Stimulated activated CD4-positive, alpha-beta T cell treated with anti-CD3 and anti-CD28 coated beads, Interleukin-15, amount 100 ng/mL, for 48 hours (primary cell): ENCODE measurements at regions not wholly inside any gene's neighbourhood (a gene's known extent, or its start where the extent isn't known, plus 50 kb on each side); places are given as distances from the start of the nearest gene placed in this dataset.
"Not testable (repeated sequence)": the region's sequence is repeated elsewhere in the genome, so short reads cannot be mapped to it uniquely, and the experiment has no call there.

ENCODE experiments used
- DNase-seq, 2 donors: peaks; one replicate each; pipeline ENCODE4 v3.0.0-alpha.2; 2020; ENCODE audit warnings: low read depth in 2 of 2

DNA sequence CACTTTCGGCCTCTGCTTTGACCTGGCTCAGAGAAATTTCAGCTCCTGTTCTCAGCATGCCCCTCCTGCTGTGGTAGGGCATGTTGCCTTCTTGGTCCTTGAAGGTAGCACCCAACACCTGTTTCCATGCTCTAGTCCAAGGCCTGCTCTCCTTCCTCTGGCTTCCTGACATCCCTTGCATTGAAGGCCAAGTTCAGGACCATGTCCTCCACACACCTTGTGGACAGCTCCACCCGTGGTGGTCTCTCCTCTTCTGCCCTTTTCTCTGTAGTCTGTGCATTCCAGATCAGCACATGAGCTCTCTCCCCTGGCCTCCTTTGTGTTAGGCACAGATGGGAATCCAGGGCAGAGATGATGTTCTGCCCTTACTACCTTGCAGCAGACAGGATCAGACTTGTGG is 225.3 kb downstream of the ADAMTS15 start:
- no peak for DNase-seq

DNA sequence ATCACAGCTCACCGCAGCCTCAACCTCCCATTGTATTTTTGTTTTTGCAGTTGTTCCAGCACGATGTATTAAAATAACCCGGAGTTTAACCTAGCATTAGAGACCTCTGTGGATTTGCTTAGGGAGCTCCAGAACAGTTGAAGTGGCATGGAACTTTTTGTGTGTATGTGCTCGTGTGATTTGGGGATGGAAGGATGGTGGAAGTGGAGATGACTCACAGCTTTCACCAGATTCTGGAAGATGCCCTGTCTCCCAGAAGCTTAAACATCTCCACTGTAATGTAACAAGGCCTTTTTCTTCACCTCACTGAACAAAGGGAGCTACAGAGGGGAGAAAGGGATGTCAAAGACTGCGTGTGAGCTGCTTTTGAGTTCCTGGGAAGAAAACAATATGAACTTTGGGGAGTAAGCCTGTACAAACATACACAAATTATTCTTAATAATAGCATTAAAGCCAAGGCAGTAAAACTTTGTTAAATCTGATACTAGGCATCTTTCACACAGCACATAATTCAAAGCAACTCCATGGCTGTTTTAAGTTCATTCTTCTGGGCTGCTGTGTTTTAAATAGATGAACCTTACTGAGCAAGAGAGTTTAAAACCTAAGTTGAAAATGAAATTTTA is 226.4 kb downstream of the ADAMTS15 start:
- DNase-seq = no peak

DNA sequence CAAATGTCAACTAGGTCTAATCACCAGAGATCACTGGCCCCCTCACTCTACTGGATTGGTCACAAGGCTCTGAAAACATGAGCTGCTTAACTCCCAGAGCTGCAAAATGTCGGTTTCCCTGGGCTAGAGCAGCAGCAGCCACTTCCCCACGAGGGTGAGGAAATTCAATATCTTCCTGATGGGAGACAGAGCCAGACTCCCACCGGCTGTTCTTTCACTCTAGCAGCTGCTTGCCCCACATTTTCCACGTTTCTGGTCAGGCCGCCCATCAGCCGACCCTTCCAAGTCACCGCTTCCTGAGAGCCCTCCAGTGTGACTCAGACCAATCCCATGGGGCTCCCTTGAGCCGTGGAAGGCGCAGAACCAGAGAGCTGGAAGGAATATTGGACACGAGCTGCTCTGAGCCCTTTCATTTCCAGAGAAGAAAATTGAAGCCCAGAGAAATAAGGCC is 227.0 kb downstream of the ADAMTS15 start:
- DNase-seq = no peak

DNA sequence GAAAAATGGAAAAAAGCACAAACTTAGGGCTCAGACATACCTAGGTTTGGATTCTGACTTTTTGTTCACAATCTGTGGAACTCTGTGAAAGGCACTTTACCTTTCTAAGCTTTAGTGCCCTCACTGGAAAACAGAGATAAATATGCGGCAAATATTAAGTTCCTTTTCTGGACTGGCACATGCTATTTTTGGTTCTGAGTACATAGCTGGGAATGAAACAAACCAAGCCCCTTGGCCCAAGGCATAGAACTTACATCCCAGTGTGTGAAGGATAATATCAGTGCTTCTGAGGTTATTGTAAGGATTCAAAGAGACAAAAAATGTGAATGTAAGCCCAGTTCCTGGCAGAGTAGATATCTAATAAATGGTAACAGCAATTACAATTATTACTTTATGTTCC is 227.5 kb downstream of the ADAMTS15 start:
- no peak for DNase-seq

DNA sequence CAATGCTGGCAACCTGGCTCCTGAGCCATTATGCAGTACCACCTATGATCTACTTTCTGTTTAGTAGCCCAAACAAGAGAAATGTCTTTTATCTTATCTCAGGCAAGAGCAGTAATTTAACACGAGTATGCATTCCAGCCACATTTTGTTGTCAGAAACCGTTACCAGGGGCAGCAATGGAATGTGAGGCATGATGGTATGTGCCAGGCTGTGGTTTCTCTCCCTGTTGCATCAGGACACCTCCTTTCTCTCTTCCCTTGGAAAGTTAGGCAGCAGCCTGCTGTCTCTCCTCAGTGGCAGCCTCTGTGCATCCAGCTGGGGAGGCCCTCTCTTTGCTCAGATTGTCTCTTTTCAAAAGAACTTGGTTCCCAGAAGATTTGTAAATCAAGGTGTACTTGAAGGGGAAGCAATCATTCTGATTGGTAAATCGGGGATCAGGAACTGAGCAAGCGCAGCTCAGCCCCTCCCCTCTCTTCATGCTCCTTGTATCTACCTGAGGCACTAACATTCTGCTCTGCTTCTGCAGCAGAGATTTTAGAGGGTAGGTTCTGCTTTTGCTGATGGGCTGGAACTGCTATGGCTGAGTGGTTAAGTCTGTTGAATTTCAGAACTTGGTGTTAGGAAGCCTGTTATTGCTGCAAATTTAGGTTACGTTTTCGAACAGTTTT is 229.2 kb downstream of the ADAMTS15 start:
- DNase-seq = no peak

DNA sequence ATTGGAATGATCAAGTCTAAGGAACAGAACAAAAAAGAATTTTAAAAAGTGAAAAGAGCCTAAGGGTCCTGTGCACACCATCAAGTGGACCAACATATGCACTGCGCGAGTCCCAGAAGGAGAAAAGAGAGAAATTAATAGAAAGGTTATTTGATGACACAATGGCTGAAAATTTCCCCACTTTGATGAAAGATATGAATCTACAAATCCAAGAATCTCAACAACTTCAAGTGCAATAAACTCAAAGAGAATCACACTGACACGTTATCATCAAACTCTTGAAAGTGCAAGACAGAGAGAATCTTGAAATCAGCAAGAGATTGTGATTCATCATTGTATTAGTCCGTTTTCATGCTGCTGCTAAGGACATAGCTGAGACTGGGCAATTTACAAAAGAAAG is 230.8 kb downstream of the ADAMTS15 start:
- DNase-seq = no peak

DNA sequence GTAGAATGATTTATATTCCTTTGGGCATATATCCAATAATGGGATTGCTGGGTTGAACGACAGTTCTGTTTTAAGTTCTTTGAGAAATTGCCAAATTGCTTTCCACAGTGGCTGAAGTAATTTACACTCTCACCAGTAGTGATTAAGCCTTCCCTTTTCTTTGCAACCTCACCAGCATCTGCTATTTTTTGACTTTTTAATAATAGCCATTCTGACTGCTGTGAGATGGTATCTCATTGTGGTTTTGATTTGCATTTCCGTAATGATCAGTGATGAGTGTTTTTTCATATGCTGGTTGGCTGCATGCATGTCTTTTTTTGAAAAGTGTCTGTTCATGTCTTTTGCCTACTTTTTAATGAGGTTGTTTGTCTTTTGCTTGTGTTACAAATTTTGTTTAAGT is 233.8 kb downstream of the SNX19 start:
- DNase-seq = not testable (repeated sequence)

DNA sequence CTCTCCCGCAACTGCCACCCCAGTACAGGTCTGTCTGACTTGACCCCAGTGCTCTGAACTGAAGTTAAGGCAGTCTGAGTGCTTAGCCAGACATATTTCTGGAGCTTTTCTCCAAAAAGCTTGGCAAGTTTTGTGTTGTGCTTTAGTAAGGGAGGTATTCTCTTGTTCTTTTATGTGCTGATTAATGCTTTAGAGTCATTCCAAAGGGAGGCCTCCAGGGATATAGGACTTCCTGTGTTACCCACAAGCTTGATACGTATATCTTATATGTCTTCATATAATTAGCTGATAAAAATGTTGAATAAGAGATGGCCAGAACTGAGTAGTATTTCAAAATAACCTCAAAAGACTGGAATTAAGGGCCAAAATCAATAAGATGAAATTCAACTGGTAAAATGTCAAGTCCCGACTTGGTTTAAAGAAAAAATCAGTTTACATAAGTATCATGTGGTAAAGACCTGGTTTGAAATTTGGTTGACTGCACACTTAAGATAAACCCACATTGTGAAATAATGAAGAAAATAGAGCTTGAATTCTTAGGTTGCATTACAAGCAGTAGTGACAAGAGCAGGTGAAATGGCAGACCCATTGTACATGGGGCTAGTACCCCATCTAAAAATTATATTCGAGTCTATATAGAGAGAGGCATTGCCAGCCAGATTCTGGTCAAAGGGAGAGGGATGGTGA is 226.9 kb downstream of the SNX19 start:
- no peak for DNase-seq

DNA sequence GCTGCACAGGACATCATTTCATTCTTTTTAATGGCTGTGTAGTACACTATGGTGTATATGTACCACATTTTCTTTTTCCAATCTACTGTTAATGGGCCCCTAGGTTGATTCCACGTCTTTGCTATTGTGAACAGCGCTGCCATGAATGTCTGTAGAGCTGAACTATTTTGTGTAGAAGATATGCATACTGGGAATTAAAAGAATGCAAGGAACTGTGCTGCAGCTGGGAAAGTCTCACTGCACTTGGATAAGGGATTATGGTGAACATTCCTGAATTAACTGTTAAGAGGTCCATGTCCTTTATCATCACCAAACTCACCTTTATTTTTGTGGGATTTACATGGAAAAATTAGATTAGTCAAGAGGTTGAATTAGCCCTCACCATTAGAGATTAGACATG is 224.7 kb downstream of the SNX19 start:
- DNase-seq = no peak

DNA sequence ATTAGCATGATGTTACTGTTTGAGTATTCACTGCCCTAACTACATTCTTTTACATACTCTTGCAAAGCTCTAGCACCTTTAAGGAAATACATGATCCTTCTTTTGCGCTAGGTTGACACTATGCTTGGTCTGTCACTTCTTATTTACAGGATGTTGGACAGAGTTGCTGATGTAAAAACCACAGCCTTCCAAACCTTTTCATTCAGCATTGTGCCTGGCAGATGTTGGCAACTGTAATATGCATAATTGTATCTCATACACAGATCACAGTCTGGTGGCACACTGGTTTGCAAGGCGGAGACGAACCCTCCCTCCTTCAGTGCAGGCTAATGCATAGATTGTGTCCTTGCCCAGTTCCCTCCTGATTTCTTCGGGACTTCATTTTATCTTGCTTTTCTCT is 224.1 kb downstream of the SNX19 start:
- DNase-seq = no peak

DNA sequence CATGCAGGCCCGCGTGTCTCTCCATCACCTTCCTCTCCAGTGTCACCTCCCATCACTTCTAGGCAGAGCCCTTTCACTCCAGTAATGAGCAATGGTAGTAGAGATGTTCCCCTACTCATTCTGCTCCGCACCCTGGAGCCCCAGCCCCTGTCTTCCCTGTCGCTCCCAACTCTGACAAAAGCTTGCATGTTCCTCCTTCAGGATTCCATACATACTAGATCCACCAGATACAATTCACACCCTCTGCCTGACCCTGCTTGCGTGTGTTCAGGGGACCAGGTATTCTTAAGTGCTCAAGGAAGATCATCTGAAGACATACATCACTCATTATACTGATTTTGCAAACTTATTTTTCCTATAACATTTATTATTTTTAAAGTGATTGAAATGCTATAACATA is 222.7 kb downstream of the SNX19 start:
- DNase-seq = no peak

DNA sequence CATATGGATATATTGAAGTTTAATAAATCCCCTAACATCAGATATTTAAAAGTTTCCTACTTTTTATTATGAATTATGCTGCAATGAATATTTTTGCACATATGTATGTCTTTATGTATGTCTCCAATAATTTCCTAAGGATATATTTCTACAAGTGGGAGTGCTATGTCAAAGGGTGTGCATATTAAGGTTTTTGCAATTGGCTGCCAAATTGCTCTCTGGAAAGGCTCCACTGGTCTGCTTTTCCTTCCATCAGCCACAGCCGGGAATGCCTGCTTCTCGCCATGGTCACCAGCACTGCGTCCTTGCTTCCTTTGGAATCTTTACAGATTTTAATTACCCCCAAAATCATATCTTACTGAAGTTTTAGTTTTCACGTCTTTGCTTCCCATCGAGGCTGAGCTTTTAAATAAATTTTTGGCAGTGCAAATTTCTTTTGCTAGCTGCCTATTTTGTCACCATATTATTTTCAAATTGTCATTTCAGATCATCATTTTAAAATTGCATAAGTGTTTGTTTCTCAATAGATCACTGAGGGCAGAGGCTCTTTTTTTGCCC is 221.7 kb downstream of the SNX19 start:
- no peak for DNase-seq

DNA sequence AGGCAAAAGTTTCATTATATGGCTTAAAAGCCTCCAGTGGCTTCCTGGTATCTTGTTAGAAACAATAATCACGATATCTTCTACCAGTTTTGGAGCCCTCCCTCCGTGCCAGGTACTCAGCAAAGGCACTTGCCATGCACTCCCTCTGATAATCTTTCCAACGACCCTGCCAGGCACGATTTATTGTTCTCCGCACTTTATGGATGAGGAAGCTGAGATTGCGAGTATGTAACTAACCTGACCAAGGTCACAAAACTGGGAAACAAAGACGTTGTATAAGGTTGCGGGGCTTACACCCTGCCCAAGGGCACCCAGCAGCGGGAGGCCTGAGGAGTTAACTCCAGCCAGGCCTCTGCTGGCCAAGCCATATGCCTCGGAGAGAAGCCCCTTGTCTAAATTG is 218.1 kb downstream of the SNX19 start:
- DNase-seq = no peak

DNA sequence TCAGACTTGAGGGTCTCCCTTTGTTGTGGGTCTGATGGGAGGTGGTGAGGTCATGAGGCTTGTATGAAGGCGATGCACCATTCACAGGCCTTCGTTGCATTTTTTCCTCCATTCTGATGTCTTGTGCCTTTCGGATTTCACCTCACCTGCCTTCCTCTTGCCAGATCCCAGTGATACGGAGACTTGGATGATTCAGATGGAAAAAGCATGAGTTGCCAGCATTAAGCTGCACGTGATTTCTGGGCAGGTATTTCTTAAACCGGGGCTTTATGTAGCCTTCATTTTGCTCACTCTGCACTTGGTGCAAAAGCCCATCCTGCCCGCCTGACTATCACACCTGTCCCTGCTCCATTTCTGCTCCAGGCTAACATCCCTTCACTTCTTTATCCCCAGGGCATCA is 216.7 kb downstream of the SNX19 start:
- no peak for DNase-seq

DNA sequence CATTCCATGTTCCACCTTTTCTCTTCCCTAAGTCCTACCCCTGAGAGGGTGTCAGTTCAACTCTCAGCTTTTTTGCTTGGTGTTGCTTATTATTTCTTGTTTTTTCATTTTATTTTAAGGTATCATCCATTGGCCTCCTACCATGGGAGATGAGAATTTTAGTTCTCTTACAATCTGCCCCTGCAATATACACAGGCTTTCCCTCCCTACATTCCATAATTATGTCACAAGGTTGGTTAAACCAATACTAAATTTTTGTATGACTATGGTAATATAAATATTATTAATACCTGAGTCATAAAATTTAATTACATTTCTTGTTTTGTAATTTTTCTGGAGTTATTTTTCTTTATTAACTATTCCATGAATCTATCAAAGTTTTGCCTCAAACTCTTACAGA is 216.2 kb downstream of the SNX19 start:
- no peak for DNase-seq

DNA sequence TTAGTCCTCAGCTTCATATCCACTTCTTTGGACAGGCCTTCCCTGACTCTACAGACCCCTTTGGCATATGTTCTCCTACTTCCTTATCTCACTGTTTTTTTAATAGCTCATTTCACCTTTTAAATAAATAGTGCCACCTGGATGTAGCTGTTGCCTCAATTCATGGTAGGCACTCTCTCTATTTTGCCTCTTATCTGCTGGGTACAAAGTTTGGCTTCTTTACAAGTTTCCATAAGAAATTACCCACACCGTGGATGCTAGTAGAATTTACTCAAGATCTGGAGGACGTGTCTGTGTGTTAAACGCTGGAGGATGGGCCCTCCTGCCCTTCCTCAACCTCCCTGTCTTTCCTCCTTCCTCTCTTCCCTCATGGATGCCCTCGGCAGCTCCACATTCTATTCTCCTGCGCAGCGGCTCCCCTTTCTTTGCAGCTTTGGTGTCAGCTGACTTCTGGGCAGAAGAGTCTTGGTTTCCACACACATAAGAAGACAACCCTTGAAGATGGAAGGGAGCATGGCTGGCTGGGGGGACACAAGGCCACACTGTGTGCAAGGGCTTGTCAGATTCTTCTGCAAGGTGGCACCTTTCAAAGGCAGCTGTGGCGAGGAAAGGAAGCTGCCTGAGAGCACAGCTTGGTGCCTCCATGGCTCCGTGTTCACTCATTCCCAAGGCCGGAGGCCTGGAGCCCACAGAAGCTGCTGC is 212.6 kb downstream of the SNX19 start:
- no peak for DNase-seq

DNA sequence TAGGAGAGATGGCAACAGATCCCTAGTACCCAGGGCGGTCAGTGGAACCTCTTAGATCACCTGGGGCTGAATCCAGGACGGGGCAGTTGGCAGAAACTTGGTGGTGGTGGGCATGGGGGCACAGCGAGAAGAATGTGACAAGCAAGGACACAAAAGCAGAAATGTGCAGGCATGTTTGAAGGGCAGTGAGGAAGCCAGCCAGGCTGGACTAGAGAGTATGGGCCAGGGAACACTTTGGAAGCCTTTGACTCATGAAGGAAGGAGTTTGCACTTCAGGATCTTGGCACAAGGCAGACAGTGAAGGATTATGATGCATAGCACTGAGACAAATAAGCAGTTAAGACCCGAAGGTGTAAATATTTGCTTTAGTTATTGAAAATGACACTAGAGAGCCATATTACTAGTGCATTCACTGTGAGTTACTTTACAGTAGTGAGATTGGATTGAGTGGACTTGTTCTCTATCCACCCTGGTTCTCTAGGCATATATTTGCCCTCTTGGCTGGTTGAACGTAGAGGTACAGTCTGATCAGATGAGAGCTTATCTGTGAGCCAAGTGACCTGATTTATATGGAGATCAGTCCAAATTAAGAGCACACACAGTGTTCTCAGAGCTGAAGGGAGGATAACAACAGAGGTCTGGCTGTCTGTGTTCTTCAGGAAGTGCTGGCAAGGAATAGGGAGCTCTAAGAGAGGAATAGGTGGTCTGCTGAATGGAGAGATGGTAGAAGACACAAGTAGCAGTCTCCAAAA is 210.4 kb downstream of the SNX19 start:
- no peak for DNase-seq

DNA sequence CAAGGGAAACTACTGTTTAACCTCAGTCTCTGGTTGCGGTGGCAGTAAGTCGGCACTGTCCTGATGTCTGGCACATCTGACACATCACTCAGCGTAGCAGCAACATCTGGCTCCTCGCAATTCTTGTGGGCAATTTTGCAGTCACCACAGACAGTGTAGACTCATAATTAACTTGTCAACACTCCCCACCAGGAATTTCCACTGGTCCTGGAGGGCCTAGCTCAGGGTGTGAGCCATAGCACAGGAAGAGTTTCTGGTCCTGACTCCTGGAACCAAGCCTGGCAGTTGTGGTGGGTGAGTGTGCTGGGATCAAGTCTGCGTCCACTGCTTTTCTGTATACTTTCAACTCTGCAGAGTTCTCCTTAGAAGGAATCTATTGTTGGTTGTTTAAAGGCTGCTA is 209.7 kb downstream of the SNX19 start:
- no peak for DNase-seq

DNA sequence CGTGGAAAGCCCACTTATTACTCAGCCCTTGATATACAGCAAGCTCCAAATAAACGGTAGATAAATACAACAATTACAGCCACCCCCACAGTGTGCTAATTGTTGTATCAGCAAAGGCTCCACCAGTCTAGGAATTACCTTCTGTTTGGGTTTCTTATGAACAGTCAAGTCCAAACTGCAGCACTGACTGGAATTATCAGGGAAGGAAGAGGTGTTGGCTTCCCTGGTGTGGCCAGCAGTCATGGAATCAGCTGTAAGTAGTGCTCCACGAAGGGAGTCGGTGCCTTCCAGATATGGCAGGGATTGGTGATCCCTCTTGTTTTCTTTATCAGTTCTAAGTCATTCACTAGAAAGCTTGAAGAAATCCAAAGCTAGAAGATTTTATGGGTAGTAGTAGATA is 209.1 kb downstream of the SNX19 start:
- no peak for DNase-seq

DNA sequence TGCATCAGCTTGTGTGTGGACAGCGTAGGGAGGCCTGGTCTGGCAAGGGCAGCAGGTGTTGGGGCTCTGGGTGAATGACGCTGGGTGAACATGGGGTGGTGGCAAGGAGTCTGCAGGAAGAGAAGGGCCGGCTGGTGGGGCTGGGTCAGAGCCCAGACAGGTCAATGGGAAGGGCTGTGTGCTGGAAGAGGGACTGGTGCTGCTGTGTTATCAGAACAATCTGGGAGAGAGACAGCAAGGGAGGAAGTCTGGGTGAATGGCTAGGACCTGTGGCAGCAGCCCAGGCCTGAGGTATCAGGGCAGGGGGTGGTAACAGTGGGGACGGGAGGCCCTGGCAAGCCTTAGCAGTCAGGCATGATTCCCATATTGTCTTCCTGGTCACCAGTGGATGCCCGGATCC is 206.7 kb downstream of the SNX19 start:
- no peak for DNase-seq

DNA sequence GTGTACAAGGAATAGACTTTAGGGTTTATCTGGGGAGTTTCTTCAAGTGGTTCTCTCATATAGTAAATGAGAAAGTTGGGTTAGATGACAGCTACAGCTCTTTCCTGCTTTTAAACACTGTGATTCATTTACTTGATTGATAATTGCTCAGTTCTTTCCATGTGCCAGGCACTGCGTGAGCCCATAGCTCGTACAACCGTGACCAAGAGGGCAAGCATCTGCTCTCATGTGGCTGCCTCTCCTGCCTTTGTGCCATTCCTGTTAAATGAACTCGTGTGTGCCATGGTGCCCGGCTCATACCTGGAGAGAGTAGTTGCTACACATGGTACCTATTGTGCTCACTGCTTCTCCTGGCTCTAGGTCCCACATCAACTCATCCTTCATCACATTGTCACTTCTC is 206.3 kb downstream of the SNX19 start:
- DNase-seq = no peak
